ENCODE measurements at regions not wholly inside any gene's neighbourhood (a gene's known extent, or its start where the extent isn't known, plus 50 kb on each side); places are given as distances from the start of the nearest gene placed in this dataset.

DNA sequence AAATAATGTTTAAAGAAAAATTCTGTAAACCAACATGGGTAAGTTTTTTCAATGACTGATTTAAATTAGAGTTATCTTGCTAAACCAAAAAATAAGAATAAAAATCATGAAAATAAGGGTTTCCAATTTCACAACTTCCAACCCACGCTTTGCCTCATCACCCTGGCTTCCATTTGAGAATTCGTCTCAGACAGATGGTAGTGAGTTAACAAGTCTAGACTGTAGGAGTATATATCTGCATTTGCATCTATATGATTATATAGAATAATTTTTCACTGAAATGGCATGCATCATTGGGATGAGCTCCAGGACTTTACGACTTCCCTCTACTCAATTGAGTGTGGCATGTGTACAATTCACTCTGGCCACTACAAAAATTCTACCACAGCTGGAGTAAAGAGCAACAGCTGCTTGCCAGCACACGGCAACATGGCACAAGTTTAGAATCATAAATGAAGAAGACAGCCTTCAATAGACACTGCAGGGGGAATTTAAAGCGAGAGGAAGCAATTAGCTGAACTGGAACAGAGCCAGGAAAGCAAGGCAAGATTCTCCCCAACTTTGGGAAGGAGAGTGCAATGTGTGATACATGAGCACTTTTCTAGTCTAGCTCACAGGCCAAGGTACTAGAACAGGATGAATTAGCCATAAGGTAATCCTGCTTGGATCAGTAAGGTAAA, 1673.5 kb upstream of the CELF4 start:
- no peaks in the 10 kb centered on the region for H3K27me3 ChIP-seq (replicated peaks in 1 of 2; ENCODE audit: control insufficient read depth in 2 of 2, insufficient read depth in 2 of 2, low read length in 1 of 2)
- POLR2A ChIA-PET, result no interaction called here
- no peak overlapping the region for H3K4me2 ChIP-seq (ENCODE audit: control insufficient read depth, insufficient read depth)
- no peaks in the 10 kb centered on the region for H3K9me3 ChIP-seq (replicated peaks; ENCODE audit: control insufficient read depth, insufficient read depth, low read length)
- no peak overlapping the region for H3K4me3 ChIP-seq
- no TSS peak for BruUV-seq (replicated peaks)
- intact Hi-C loops (cut with micrococcal nuclease; ENCODE audit: unreplicated experiment), result no loop called here
- no peak for FAIRE-seq
- TF ChIP-seq, protein P1, sequence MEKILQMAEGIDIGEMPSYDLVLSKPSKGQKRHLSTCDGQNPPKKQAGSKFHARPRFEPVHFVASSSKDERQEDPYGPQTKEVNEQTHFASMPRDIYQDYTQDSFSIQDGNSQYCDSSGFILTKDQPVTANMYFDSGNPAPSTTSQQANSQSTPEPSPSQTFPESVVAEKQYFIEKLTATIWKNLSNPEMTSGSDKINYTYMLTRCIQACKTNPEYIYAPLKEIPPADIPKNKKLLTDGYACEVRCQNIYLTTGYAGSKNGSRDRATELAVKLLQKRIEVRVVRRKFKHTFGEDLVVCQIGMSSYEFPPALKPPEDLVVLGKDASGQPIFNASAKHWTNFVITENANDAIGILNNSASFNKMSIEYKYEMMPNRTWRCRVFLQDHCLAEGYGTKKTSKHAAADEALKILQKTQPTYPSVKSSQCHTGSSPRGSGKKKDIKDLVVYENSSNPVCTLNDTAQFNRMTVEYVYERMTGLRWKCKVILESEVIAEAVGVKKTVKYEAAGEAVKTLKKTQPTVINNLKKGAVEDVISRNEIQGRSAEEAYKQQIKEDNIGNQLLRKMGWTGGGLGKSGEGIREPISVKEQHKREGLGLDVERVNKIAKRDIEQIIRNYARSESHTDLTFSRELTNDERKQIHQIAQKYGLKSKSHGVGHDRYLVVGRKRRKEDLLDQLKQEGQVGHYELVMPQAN (conservative IDR thresholded peaks at IDR 0.05), result no peak
- TF ChIP-seq ZZZ3 (IDR thresholded peaks at IDR 0.05; ENCODE audit: control insufficient read depth, insufficient read length, low read depth), result no peak
- no peaks in the 10 kb centered on the region for H3K79me2 ChIP-seq (ENCODE audit: control insufficient read depth, insufficient read depth, low read length)
- no peak overlapping the region for H3K27ac ChIP-seq (ENCODE audit: control insufficient read depth, insufficient read depth)
- CTCF ChIA-PET, result interaction anchor here (1.0 kb wide), 1 partner anchor 9 kb away, joined by 4 read pairs; no protein-coding TSS in a partner anchor
- H4K20me1 ChIP-seq (ENCODE audit: control insufficient read depth, insufficient read depth), result no peaks in the 10 kb centered on the region
- RAD21 ChIA-PET (ENCODE audit: unreplicated experiment), result no interaction called here
- WGBS (ENCODE audit: insufficient coverage, insufficient replicate concordance, low lambda C conversion rate, missing lambda C conversion rate), result 3% methylated on average over 5 of the region's 5 CpGs
- H3K36me3 ChIP-seq (ENCODE audit: control insufficient read depth in 2 of 2, insufficient read depth in 2 of 2, low read length in 1 of 2), result no peaks in the 10 kb centered on the region
- no peak for ATAC-seq
- no peak for DNase-seq (ENCODE audit: low read depth, low spot score)
- no peaks in the 10 kb centered on the region for H3K4me1 ChIP-seq (ENCODE audit: control insufficient read depth, insufficient read depth, low read length)
- no peak overlapping the region for H2AFZ ChIP-seq (ENCODE audit: control insufficient read depth, low read depth, low read length)
- SMC1A ChIA-PET (ENCODE audit: uncharacterized antibody, unreplicated experiment), result no interaction called here
- no peak overlapping the region for H3K9ac ChIP-seq (ENCODE audit: control insufficient read depth, insufficient read depth, low read length)
- in situ Hi-C loops (cut with MboI), result no loop called here

DNA sequence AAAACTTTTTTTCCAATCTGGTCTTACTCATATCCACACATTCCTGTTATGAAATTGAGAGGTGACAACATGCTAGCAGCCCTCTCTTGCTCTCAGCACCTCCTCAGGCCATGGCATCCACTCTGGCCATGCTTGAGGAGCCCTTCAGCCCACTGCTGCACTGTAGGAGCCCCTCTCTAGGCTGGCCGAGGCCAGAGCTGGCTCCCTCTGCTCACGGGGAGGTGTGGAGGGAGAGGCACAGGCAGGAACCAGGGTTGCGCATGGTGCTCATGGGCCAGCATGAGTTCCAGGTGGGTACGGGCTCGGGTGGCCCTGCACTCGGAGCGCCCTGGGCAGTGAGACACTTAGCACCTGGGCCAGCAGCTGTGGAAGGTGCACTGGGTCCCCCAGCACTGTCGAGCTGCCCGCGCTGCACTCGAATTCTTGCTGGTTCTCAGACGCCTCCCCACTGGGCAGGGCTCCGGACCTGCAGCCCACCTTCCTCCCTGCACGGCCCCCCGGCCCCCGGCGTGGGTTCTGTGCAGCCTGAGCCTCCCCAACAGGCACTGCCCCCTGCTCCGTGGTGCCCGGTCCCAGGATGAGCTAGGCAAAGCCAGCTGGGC, 1669.6 kb upstream of the CELF4 start:
- DNase-seq (ENCODE audit: low read depth, low spot score), result no peak
- BruUV-seq (replicated peaks), result no TSS peak
- Histone ChIP-seq H3K4me1 (ENCODE audit: control insufficient read depth, insufficient read depth, low read length) (no peaks in the 10 kb centered on the region), H3K4me3 (no peak overlapping the region), H3K27me3 (replicated peaks in 1 of 2; ENCODE audit: control insufficient read depth in 2 of 2, insufficient read depth in 2 of 2, low read length in 1 of 2) (no peaks in the 10 kb centered on the region), H3K79me2 (ENCODE audit: control insufficient read depth, insufficient read depth, low read length) (no peaks in the 10 kb centered on the region), H2AFZ (ENCODE audit: control insufficient read depth, low read depth, low read length) (no peak overlapping the region), H3K4me2 (ENCODE audit: control insufficient read depth, insufficient read depth) (no peak overlapping the region), H3K9ac (ENCODE audit: control insufficient read depth, insufficient read depth, low read length) (no peak overlapping the region), H3K9me3 (replicated peaks; ENCODE audit: control insufficient read depth, insufficient read depth, low read length) (no peaks in the 10 kb centered on the region; the same call in 2 of the 3 replicates), H3K27ac (ENCODE audit: control insufficient read depth, insufficient read depth) (no peak overlapping the region), H3K36me3 (ENCODE audit: control insufficient read depth in 2 of 2, insufficient read depth in 2 of 2, low read length in 1 of 2) (no peaks in the 10 kb centered on the region), H4K20me1 (ENCODE audit: control insufficient read depth, insufficient read depth) (no peaks in the 10 kb centered on the region)
- CTCF ChIA-PET, result no interaction called here
- SMC1A ChIA-PET (ENCODE audit: uncharacterized antibody, unreplicated experiment), result interaction anchor here (1.0 kb wide), 1 partner anchor 10 kb away, joined by 3 read pairs; no protein-coding TSS in a partner anchor
- RAD21 ChIA-PET (ENCODE audit: unreplicated experiment), result no interaction called here
- in situ Hi-C loops (cut with MboI), result no loop called here
- intact Hi-C loops (cut with micrococcal nuclease; ENCODE audit: unreplicated experiment), result no loop called here
- POLR2A ChIA-PET, result no interaction called here
- no peak for FAIRE-seq
- no peak for ATAC-seq
- 34% methylated on average over 19 of the region's 19 CpGs for WGBS (ENCODE audit: insufficient coverage, insufficient replicate concordance, low lambda C conversion rate, missing lambda C conversion rate)
- TF ChIP-seq ZNF217 (IDR thresholded peaks at IDR 0.05) (no peak), ZNF24 (IDR thresholded peaks at IDR 0.05) (no peak), TARDBP (IDR thresholded peaks at IDR 0.05; ENCODE audit: borderline replicate concordance) (no peak), ATF7 (IDR thresholded peaks at IDR 0.05; ENCODE audit: low read depth) (no peak), SPI1 (IDR thresholded peaks at IDR 0.05; ENCODE audit: borderline replicate concordance, insufficient read depth, low read depth, low read length) (no peak)
- TF ChIP-seq, protein P2, sequence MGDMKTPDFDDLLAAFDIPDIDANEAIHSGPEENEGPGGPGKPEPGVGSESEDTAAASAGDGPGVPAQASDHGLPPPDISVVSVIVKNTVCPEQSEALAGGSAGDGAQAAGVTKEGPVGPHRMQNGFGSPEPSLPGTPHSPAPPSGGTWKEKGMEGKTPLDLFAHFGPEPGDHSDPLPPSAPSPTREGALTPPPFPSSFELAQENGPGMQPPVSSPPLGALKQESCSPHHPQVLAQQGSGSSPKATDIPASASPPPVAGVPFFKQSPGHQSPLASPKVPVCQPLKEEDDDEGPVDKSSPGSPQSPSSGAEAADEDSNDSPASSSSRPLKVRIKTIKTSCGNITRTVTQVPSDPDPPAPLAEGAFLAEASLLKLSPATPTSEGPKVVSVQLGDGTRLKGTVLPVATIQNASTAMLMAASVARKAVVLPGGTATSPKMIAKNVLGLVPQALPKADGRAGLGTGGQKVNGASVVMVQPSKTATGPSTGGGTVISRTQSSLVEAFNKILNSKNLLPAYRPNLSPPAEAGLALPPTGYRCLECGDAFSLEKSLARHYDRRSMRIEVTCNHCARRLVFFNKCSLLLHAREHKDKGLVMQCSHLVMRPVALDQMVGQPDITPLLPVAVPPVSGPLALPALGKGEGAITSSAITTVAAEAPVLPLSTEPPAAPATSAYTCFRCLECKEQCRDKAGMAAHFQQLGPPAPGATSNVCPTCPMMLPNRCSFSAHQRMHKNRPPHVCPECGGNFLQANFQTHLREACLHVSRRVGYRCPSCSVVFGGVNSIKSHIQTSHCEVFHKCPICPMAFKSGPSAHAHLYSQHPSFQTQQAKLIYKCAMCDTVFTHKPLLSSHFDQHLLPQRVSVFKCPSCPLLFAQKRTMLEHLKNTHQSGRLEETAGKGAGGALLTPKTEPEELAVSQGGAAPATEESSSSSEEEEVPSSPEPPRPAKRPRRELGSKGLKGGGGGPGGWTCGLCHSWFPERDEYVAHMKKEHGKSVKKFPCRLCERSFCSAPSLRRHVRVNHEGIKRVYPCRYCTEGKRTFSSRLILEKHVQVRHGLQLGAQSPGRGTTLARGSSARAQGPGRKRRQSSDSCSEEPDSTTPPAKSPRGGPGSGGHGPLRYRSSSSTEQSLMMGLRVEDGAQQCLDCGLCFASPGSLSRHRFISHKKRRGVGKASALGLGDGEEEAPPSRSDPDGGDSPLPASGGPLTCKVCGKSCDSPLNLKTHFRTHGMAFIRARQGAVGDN (IDR thresholded peaks at IDR 0.05), result no peak
- TF ChIP-seq, protein P3, sequence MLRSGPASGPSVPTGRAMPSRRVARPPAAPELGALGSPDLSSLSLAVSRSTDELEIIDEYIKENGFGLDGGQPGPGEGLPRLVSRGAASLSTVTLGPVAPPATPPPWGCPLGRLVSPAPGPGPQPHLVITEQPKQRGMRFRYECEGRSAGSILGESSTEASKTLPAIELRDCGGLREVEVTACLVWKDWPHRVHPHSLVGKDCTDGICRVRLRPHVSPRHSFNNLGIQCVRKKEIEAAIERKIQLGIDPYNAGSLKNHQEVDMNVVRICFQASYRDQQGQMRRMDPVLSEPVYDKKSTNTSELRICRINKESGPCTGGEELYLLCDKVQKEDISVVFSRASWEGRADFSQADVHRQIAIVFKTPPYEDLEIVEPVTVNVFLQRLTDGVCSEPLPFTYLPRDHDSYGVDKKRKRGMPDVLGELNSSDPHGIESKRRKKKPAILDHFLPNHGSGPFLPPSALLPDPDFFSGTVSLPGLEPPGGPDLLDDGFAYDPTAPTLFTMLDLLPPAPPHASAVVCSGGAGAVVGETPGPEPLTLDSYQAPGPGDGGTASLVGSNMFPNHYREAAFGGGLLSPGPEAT (IDR thresholded peaks at IDR 0.05; ENCODE audit: low read depth), result no peak

Data from GM12878 (cell line).